HG03095 (cell line): ENCODE measurements at regions not wholly inside any gene's neighbourhood (a gene's known extent, or its start where the extent isn't known, plus 50 kb on each side); places are given as distances from the start of the nearest gene placed in this dataset.
"Not testable (repeated sequence)": the region's sequence is repeated elsewhere in the genome, so short reads cannot be mapped to it uniquely, and the experiment has no call there.

Experiments
- ATAC-seq: cut with Tn5 transposase; IDR thresholded peaks from one replicate; pipeline ENCODE4 v1.9.1; 2021; ENCODE audit warnings: moderate library complexity; ENCODE audit not compliant: unreplicated experiment

DNA sequence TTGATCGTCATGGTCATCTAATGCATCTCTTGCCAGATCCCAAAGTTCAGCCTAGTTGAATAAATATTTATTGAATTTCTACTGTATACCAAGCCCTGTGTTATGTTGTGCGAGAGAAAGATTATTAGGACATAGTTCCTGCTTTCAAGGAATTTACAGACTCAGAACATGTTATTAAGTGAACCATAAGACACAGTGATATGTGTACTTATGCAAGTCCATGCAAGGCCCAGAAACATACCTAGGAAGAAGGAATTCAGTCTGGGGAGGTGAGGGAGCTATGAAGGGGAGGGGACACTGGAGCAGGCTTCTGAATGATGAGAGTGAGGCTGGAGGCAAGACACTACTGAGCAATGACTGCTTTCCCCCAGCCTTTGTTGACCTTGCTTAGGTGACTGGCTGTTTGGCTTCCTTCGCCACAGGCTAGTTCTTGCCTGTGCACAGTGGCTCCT is 81.4 kb downstream of the ACAA2 start:
- ATAC-seq = no peak

DNA sequence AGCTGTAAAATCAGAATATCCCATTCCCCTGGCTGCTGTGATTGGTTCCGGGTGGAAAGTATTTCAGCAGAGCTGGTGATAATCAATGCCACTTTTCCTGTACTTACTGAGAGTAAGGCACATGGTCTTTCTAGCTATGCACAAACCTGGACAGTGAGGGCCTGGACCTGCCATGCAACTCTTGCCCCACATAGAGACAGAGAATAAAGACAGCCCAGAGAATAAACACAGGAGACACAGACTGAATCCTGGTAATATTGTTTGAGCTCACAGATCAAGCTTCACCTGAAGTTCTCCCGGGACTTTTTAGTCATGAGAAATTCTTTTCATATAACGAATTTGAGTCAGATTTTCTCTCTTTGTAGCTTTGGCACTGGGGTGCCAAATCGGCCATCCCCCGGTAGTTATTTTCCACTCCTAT is 81.9 kb downstream of the ACAA2 start:
- ATAC-seq = no peak

DNA sequence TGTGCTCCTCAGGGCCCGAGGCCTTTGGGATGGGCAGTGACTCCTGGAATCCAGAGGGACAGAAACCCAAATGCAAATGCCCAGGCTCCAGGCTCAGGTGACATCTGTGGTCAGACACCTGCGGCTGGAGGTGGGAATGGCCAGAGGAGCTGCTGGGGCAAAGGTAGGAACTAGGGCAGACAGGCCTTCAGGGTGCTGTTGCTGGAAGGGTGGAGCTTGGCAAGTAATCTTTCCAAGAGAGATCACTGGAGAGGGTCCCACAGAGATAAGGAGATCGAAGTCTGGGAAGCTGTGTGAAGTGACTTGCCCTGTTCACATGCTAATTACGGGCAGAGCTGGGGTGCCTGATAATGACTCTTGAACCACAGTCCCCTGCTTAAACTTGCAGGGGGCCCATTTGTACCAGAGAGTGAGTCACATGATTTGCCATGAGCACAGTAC is 82.4 kb downstream of the ACAA2 start:
- no peak for ATAC-seq

DNA sequence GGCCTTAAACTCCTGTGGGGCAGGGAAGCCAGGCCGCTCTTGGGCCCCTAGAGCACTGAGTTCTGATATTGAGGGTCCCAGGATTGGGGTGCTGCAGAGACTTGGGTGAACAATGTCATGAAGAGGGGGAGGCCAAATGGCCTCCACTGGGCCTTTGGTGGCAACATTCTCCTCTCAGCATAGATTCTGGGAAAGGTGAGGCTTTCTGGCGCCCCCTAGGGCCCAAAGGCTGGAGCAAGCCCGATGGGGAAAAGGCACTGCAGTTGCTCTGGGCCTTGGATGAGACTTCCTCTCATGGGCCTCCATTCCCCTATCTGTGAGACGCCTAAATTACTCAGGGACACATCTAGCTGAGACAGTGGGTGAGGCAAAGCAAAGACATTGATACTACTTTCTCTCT is 84.8 kb downstream of the ACAA2 start:
- no peak for ATAC-seq

DNA sequence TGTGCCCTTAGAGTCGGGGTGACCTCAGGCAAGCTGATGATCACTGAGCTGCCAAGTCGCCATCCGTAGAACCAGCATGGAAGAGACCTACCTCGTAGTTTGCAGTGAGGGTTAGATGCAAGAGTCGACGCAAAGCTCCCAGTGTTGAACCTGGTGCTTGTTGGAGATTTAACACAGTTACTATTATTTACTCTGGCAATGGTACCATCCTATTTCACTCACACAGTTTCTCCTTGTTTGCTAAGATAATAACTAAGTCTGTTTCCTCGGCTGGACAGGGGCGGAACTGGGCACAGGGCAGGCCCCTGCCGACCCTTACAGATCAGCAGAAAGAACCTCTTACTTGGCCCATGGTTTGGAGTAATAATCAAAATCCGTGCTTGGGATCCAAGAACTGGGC is 85.5 kb downstream of the ACAA2 start:
- ATAC-seq = no peak

DNA sequence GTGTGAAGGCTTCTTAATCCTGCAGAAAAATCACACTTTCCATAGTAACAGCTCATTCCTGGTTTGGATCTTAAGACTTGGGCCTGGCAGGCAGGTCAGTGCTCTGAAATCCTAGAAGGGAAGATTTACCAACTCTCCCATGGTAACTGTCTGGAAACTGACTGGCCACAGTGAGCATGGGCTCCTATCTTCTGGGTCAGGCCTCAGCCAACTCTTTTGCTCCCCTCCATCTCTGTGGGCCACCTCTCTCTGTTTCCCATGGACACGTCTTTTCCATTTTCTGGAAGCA is 86.7 kb downstream of the ACAA2 start:
- ATAC-seq = no peak

DNA sequence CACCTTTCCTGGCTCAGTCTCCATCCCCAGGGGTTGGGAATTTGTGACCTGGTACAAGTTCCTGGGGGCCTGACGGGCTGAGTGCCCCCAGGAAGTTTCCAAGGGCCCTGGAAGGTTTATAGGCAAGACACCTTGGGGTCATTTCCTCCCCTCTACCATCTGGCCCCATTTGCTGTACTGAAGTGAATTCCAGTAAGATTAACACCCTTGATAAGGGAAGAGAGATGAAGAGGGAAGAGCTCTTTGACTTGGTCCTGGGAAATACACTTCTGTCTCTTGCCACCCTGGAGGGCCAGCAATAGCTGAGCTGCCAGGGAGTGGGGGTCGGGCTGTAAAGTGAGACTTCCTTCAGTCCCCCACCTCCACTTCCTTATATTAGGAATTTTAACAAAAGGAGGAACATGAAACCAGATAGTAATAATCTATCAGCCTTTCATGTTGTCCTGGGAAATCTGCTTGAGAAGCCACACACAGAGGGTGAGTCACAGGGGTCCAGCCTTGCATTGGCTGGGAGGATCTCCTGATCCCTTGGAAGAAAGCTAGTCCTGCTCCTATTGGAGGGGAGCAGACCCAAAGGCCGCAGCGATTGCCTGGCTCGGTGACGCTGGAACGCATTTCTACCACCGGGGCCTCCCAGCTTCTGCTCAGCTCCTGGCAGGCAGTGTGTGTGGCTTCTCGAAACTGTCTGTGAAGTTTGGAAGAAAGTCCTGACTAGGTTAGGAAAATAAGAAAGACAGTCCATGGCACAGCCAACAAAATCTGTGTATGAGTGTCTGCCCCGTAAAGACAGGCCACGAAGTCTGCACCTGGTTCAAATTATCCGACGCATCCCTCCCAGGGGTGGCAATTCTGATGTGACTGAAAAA is 87.3 kb downstream of the ACAA2 start:
- no peak for ATAC-seq

DNA sequence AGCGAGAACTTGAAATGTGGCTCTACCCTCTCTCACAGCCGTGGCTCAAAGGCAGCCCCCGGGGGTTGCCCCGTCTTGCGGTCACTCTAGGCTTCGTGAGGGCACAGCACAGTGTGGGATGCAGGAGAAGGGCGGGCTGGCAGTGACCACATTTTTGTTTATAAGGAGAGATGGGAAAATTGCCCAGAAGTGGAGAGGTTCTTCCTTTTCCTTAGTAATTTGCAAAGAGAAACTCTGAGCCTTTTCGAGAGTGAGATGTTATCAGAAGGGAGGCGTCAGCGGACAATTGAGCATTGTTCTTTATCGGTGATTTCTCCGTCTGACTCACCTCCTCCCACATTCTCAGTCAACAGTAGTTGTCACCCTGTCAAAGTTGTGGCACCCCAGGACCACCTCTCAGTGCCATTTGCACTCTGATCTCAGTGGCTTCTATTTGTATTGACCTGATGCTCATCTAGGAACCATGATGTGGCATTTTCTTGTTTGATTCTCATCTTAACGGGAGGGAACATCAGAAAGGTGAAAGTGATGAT is 89.6 kb downstream of the ACAA2 start:
- no peak for ATAC-seq

DNA sequence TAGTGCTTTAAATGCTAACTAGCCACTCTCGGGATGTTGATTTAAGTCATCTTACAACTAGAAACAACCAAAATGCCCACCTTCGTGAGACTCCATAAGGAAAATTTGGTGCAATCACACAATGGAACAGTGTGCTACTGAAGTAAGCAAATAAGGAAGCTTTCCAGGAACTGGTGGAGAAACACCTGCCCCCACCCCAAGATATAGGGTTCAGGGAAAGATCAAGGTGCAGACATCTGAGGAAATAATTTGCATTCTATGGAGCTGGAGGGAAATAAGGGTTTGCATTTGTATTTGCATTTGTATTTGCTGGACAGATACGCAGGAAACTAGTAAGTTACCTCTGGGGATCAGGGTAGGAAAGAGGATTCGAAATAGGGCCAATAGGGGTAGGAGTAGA is 90.9 kb downstream of the ACAA2 start:
- no peak for ATAC-seq

DNA sequence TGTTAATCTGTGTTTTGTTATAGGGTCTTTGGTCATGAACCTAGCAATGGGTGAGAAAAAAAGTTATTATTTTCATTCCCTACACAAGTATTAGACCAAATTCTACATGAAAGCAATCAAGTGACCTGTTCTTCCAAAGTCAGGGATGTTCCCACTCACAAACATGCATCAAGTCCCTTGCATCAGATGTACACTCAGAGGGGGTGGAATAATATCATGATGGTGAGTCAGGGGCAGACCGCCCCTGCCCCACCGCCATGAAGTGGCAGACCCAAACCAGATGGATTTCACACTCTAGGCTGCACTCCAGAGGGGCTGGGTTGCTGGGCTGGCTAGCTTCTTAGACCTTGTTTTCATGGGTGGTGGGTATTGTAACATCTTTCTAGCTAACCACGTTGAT is 91.4 kb downstream of the ACAA2 start:
- no peak for ATAC-seq

DNA sequence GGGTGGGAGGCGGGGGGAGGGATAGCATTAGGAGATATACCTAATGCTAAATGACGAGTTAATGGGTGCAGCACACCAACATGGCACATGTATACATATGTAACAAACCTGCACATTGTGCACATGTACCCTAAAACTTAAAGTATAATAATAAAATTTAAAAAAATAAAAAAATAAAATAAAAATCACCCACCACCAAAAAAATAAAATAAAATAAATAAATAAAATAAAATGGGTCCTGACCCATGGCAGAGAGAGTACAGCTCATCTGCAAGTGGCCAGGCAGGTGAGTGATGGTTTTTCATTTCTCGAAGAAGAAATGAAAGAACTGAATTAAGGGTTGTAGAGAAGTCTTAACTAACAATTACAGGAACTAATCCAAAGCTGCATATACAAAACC is 92.4 kb downstream of the ACAA2 start:
- ATAC-seq = not testable (repeated sequence)

DNA sequence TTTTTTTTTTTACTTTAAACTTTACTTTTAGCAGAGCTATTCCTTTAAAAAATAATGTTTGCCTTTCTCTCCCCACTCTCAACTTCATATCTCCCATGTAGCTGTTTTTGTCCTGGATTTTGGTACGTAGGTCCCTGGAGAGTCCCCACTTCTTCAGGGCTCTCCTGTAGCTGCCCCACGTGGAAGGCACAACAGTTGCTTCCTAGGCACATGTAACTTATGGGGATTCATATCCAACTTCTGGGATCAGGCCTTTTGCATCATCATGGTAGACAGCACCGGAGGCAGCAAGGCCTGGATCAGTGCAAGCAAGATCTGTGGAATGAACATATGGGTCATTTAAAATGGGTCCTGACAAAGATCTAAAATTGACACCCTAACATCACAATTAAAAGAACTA is 95.7 kb downstream of the ACAA2 start:
- no peak for ATAC-seq

DNA sequence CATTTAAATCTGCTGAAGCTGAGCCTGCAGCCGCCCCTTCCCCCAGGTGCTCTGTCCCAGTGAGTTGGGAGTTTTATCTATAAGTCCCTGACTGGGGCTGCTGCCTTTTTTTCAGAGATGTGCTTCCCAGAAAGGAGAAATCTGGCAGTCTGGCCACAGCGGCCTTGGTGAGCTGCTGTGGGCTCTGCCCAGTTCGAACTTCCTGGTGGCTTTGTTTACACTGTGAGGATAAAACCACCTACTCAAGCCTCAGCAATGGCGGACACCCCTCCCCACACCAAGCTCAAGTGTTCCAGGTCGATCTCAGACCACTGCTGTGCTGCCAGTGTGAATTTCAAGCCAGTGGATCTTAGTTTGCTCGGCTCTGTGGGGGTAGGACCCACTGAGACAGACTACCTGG is 97.3 kb downstream of the ACAA2 start:
- ATAC-seq = no peak

DNA sequence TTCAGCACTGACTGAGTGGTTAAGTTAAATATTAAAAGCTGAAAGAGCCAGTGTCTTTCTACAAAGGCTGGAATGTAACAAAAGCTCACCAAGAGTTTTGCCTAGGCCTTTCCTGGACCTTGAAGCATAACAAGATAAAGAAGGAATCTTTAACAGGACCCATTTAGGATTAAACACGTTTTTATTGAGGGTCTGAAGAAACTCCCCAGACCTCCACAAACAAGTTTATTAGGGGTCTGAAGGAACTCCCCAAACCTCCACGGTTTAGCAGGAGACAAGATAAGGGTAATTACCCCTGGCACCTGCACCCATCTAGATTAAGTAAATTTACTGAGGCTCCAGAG is 104.0 kb downstream of the ACAA2 start:
- no peak for ATAC-seq

DNA sequence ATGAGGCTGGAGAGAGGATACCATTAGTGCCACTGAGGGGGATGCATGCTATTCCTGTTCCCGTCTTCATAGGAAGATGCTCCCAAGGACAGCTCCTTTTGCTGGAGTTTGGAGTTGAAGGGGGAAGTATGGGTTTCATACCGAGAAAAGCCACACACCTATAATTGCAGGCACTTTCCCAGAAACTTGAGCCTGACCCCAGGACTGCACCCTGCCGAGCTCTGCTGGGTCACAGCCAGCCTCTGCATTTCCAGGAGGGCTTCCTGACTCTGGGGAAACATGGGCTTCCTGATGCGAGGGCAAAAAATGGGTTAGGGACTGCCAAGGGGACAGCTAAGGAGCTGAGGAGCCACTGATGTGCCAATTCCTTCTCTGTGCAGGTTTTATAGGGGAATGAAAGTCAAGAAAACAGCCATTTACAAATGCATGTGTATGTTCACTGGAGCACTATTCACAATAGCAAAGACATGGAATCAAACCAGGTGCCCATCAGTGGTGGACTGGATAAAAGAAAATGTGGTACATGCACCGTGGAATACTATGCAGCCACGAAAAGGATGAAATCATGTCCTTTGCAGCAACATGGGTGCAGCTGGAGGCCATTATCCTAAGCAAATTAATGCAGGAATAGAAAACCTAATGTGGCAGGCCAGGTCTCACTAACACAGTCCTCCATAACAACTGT is 104.5 kb downstream of the ACAA2 start:
- ATAC-seq = no peak

DNA sequence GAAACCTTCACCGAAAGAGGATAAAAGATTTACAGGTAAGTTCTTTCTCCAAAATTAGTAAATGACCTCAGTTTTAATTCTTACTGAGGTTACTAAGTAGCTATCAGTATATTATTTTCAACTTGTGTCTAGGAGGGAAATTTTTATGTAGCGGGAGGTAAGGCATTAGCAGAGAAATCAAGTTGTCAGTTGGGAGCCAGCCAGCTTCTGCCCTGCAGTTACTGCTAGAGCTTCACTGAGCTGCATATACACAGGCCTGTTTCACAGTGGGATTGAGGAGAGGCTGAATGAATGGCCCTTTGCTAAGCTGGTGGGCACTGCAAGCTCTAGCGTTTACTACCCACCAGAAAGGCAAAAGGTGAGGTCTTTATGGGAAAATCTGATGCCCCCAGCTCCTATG is 105.7 kb downstream of the ACAA2 start:
- no peak for ATAC-seq

DNA sequence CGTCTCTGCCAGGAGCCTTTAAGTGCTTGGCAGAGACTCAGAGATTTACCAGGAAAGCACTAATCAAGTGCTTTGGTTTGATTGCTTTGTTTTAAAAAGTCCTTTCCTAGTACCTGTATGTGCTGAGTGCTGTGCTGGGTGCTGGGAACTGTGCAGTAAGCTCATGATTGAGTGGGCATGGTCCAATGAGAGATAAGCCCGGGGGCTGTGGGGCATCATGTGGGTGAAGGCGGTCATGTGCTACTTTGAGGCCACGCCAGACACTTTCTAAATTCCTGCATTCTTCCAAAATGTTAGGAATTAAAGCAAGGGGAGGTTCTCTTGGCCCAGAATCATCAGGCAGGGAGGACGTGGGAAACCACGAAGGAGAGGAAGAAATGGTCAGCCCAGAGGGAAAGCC is 109.0 kb downstream of the ACAA2 start:
- no peak for ATAC-seq

DNA sequence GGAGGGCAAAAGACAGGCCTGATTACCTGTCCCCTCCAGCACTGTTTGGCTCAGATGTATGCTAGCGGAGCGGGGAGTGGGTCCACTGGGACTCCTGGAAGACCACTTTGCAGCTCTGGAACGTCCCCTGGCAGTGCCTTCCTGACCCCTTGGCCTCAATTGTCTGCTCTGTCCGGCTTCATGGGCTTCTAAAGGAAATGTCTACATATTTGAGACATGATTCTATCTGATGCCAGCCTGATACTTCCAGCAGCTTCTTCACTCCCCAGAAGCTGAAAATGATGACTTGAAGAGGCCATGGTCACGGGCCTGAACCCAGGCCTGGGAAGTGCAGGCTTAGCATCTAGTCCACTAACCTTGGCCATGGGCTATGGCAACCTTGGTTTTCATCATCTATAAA is 112.1 kb downstream of the ACAA2 start:
- ATAC-seq = no peak

DNA sequence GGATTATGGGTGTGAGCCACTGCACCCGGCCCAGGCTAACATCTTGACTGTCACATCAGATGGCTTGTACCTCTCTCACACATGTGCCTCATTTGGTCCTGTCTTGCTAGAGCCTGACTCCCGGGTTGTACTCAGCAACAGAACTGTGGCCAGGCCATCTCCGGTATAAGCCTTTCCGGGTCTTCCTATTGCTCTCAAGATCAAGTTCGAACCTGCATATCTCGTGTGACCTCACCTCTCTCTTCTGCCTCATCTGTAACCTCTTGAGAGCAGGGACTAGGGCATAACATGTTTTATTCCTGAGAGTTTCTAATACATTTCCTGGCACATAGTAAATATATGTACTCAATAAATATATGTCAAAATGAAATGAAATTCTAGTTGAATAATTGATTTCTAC is 114.0 kb downstream of the ACAA2 start:
- ATAC-seq = no peak

DNA sequence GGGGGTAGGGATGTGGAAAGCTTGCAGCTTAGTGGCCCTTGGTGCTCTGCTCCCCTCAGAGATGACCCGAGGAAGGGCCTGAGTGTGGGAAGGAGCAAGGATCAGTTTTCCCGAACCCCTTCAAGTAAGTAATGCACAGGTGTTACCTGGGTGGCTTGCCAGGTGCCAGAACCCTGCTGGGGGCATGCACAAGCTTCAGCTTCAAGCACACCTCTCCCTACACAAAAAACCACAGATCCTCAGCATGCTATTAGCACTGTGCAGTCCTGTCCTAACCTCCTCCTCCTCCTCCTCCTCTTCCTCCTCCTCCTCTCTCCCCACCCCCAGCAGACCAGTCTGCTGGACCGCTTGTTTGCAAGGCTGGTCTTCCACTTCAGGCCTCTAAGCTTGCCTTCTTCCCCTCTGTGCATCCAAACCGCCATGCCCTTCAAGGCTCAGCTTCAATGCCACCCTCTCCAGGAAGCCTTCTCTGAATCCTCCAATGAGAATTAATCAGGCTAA is 114.8 kb downstream of the ACAA2 start:
- ATAC-seq = no peak

DNA sequence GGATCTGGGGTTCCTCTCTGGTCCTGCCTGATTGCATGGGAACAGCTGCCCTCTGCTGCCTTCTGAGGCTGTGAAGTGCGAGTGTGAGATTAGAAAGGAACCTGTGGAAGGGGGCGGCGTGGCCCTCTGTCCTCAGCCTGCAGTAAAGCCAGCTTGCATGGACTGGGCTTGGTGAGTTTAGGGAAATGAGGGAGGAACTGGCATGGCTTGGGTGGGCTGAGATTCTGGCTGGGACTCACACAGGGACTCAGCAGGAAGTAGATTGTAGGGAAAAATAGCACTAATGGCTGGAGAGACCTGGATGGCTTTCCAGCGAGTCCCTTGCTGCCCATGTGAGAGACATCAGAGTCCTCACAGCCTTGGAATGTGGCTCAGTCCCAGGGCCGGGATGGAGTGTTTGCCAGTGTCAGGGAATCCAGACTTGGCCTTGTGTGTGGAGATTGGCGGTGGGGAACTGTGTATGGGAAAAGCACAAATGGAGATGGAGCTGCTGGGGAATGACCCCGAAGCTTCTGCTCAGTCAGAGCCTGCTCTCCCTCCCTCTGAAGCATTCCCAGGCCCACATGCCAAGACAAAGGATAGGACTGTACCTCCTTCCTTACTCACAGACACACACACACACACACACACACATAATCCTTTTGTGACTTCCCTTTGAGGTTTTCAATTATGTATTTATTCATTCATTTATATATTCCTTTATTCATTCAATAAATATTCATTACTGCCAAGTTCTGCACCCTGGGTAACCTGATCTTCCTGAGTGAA is 115.4 kb downstream of the ACAA2 start:
- no peak for ATAC-seq

DNA sequence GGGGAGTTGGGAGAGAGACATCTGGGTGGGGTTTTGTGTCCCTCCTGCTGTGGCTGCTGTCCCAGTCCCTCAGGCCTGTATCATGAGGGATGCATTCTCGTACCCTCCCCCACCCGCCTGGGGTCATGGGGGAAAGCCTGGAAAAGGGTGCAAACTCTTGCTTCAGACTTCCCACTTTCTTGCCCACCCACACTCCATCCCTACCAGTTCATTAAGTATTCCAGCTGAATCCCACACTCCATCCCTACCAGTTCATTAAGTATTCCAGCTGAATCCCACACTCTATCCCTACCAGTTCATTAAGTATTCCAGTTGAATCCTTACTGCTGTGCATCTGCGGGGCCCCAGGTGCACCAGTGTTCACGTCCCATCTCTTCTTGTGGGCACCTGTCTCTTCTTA is 116.3 kb downstream of the ACAA2 start:
- no peak for ATAC-seq
